GM12865 (cell line): ENCODE measurements at regions not wholly inside any gene's neighbourhood (a gene's known extent, or its start where the extent isn't known, plus 50 kb on each side); places are given as distances from the start of the nearest gene placed in this dataset.

Experiments
- DNase-seq: peaks from one replicate; pipeline ENCODE4 v3.0.0; 2010; ENCODE audit warnings: low read depth
- H3K4me3 ChIP-seq: 2 replicates; pipeline ENCODE4 v1.5.1; 2011; ENCODE audit warnings: mild to moderate bottlenecking, low read depth, low read length, control low read depth
- CTCF ChIP-seq: IDR thresholded peaks from 2 replicates; pipeline ENCODE4 v1.5.1; 2011; ENCODE audit warnings: low read length, control low read depth, low read depth, inconsistent platforms; ENCODE audit not compliant: insufficient read depth; ENCODE audit errors: missing control alignments

GRCh38 chr1:164054331-164054730 lies 504.7 kb upstream of the PBX1 start:
- H3K4me3 ChIP-seq: no peak overlapping the region
- DNase-seq: no peak
- TF ChIP-seq CTCF: no peak

- no peak for TF ChIP-seq CTCF
- no peak overlapping the region for H3K4me3 ChIP-seq
- no peak for DNase-seq
Measured at GRCh38 chr1:164058198-164058597, 500.8 kb upstream of the PBX1 start.

- DNase-seq: no peak
- no peak for TF ChIP-seq CTCF
- H3K4me3 ChIP-seq: no peak overlapping the region
Measured at GRCh38 chr1:164061528-164061927, 497.5 kb upstream of the PBX1 start.

GRCh38 chr1:164064501-164064900 lies 494.5 kb upstream of the PBX1 start:
- DNase-seq: no peak
- no peak for TF ChIP-seq CTCF
- H3K4me3 ChIP-seq: no peak overlapping the region

- H3K4me3 ChIP-seq: no peak overlapping the region
- TF ChIP-seq CTCF: no peak
- no peak for DNase-seq
Measured at GRCh38 chr1:164071288-164071687, 487.7 kb upstream of the PBX1 start.

- no peak for DNase-seq
- TF ChIP-seq CTCF: no peak
- H3K4me3 ChIP-seq: no peak overlapping the region
Measured at GRCh38 chr1:164086832-164087231, 472.2 kb upstream of the PBX1 start.

- no peak for TF ChIP-seq CTCF
- H3K4me3 ChIP-seq: no peak overlapping the region
- DNase-seq: no peak
Measured at GRCh38 chr1:164087906-164088453, 471.0 kb upstream of the PBX1 start.
